GM23338 (cell line): ENCODE measurements at regions not wholly inside any gene's neighbourhood (a gene's known extent, or its start where the extent isn't known, plus 50 kb on each side); places are given as distances from the start of the nearest gene placed in this dataset.

Experiments
- ATAC-seq: fragments of 200-7000 bp; cut with Tn5 transposase; 3 replicates; pipeline ENCODE4 v1.9.1; 2020
- DNase-seq: peaks from one replicate; pipeline ENCODE4 v3.0.0-alpha.2; 2015; ENCODE audit warnings: low spot score
- H2AFZ ChIP-seq: fragments of 200-600 bp; sonication (generic); 2 replicates; pipeline ENCODE4 v1.8.0; 2016; ENCODE audit warnings: antibody characterized with exemption, mild to moderate bottlenecking, moderate library complexity
- H3F3A ChIP-seq: fragments of 200-600 bp; sonication (generic); replicated peaks from 2 replicates; pipeline ENCODE4 v1.8.0; 2017; ENCODE audit warnings: antibody characterized with exemption, mixed run types, low read depth
- H3K27ac ChIP-seq: fragments of 200-600 bp; sonication (generic); 2 replicates; pipeline ENCODE4 v1.6.1; 2016; ENCODE audit warnings: low read depth
- H3K27me3 ChIP-seq: fragments of 200-600 bp; sonication (generic); 2 replicates; pipeline ENCODE4 v1.8.0; 2016; ENCODE audit warnings: mild to moderate bottlenecking, mixed run types, moderate library complexity; ENCODE audit not compliant: insufficient read depth
- H3K36me3 ChIP-seq: fragments of 200-600 bp; sonication (generic); 2 replicates; pipeline ENCODE4 v1.8.0; 2016; ENCODE audit warnings: mild to moderate bottlenecking; ENCODE audit not compliant: insufficient read depth
- H3K4me1 ChIP-seq: fragments of 200-600 bp; sonication (generic); 2 replicates; pipeline ENCODE4 v1.8.0; 2016; ENCODE audit warnings: mild to moderate bottlenecking, moderate library complexity; ENCODE audit not compliant: insufficient read depth
- H3K4me2 ChIP-seq: fragments of 200-600 bp; sonication (generic); 2 replicates; pipeline ENCODE4 v1.7.1; 2017; ENCODE audit warnings: mixed run types
- H3K4me3 ChIP-seq: fragments of 200-600 bp; sonication (generic); 2 replicates; pipeline ENCODE4 v1.6.1; 2016; ENCODE audit warnings: mixed run types
- H3K79me2 ChIP-seq: fragments of 200-600 bp; sonication (generic); replicated peaks from 2 replicates; pipeline ENCODE4 v1.8.0; 2017; ENCODE audit warnings: mild to moderate bottlenecking; ENCODE audit not compliant: insufficient read depth
- H3K9me2 ChIP-seq: fragments of 200-600 bp; sonication (generic); 2 replicates; pipeline ENCODE4 v1.8.0; 2017; ENCODE audit not compliant: insufficient read depth
- H4K20me1 ChIP-seq: fragments of 200-600 bp; sonication (generic); replicated peaks from 2 replicates; pipeline ENCODE4 v1.8.0; 2017; ENCODE audit warnings: mild to moderate bottlenecking; ENCODE audit not compliant: insufficient read depth
- H3K27ac Mint-ChIP-seq: 2 replicates; pipeline ENCODE4 v1.8.0; 2020; ENCODE audit warnings: inconsistent platforms, mild to moderate bottlenecking, moderate library complexity, mixed read lengths
- H3K27me3 Mint-ChIP-seq: 3 replicates; pipeline ENCODE4 v1.8.0; 2022; ENCODE audit warnings: low read depth, mild to moderate bottlenecking, moderate library complexity, mixed read lengths, inconsistent platforms; ENCODE audit not compliant: insufficient read depth, poor library complexity
- H3K36me3 Mint-ChIP-seq: 3 replicates; pipeline ENCODE4 v1.8.0; 2021; ENCODE audit warnings: low read depth, mild to moderate bottlenecking, inconsistent platforms, moderate library complexity, mixed read lengths
- H3K4me1 Mint-ChIP-seq: 3 replicates; pipeline ENCODE4 v1.8.0; 2020; ENCODE audit warnings: mild to moderate bottlenecking, inconsistent platforms, mixed read lengths
- H3K4me3 Mint-ChIP-seq: 3 replicates; pipeline ENCODE4 v1.8.0; 2021; ENCODE audit warnings: moderate library complexity, mild to moderate bottlenecking, inconsistent platforms, mixed read lengths
- H3K9me3 Mint-ChIP-seq: 3 replicates; pipeline ENCODE4 v1.8.0; 2020; ENCODE audit warnings: moderate library complexity, mild to moderate bottlenecking, inconsistent platforms, mixed read lengths
- CREB1 ChIP-seq: fragments of 250-450 bp; sonication (Bioruptor Pico); IDR thresholded peaks from 2 replicates; pipeline ENCODE4 v1.5.0; 2020; ENCODE audit warnings: low read depth, mild to moderate bottlenecking, moderate library complexity
- EZH2phosphoT487 ChIP-seq: fragments of 200-600 bp; sonication (generic); IDR thresholded peaks from one replicate; pipeline ENCODE4 v1.8.1; 2018; ENCODE audit warnings: antibody characterized with exemption; ENCODE audit not compliant: unreplicated experiment
- JUNB ChIP-seq: IDR thresholded peaks from one replicate; pipeline ENCODE4 v1.6.1; 2016; ENCODE audit warnings: antibody characterized with exemption; ENCODE audit not compliant: unreplicated experiment
- NANOG ChIP-seq: IDR thresholded peaks from 2 replicates; pipeline ENCODE4 v1.6.1; 2016; ENCODE audit warnings: antibody characterized with exemption, borderline replicate concordance
- POLR2AphosphoS5 ChIP-seq: IDR thresholded peaks from 2 replicates; pipeline ENCODE4 v1.6.1; 2016; ENCODE audit warnings: antibody characterized with exemption, low read depth
- REST ChIP-seq: IDR thresholded peaks from one replicate; pipeline ENCODE4 v1.6.1; 2018; ENCODE audit warnings: antibody characterized with exemption; ENCODE audit not compliant: unreplicated experiment
- STAT1 ChIP-seq: IDR thresholded peaks from one replicate; pipeline ENCODE4 v1.6.1; 2016; ENCODE audit warnings: antibody characterized with exemption; ENCODE audit not compliant: unreplicated experiment
- ZNF114 ChIP-seq: fragments of 250-450 bp; sonication (Bioruptor Pico); IDR thresholded peaks from 2 replicates; pipeline ENCODE4 v1.5.0; 2020; ENCODE audit warnings: mild to moderate bottlenecking, moderate library complexity
- ZNF331 ChIP-seq: fragments of 250-450 bp; sonication (Bioruptor Pico); IDR thresholded peaks from 2 replicates; pipeline ENCODE4 v1.5.0; 2020; ENCODE audit warnings: low read depth, mild to moderate bottlenecking, moderate library complexity
- ZNF462 ChIP-seq: fragments of 250-450 bp; sonication (Bioruptor Pico); IDR thresholded peaks from 2 replicates; pipeline ENCODE4 v1.5.0; 2020; ENCODE audit warnings: mild to moderate bottlenecking, moderate library complexity
- TF ChIP-seq, protein P1 (sequence below): IDR thresholded peaks from 2 replicates; pipeline ENCODE4 v1.6.1; 2016; ENCODE audit warnings: antibody characterized with exemption
- TF ChIP-seq, protein P2 (sequence below), 2 experiments: fragments of 200-600 bp in 1 of 2; sonication (generic) in 1 of 2; conservative IDR thresholded peaks; 2 replicates each; pipeline versions ENCODE4 v1.5.1 to v1.6.1; 2016 to 2017; ENCODE audit warnings: antibody characterized with exemption in 2 of 2, low read depth in 2 of 2, mild to moderate bottlenecking in 2 of 2, moderate library complexity in 1 of 2

- ATAC-seq (no peak), DNase-seq (no peak)
- H3K27ac ChIP-seq = no peak overlapping the region
- TF ChIP-seq EZH2phosphoT487 = no peak
- TF ChIP-seq JUNB = no peak
- TF ChIP-seq REST = no peak
- no peak for TF ChIP-seq ZNF462
- no peak for TF ChIP-seq POLR2AphosphoS5
- no peak for TF ChIP-seq ZNF114 (CRISPR knock-in tag)
- no peak for TF ChIP-seq ZNF331
- no peak for TF ChIP-seq CREB1 (CRISPR knock-in tag)
- TF ChIP-seq, protein P1, sequence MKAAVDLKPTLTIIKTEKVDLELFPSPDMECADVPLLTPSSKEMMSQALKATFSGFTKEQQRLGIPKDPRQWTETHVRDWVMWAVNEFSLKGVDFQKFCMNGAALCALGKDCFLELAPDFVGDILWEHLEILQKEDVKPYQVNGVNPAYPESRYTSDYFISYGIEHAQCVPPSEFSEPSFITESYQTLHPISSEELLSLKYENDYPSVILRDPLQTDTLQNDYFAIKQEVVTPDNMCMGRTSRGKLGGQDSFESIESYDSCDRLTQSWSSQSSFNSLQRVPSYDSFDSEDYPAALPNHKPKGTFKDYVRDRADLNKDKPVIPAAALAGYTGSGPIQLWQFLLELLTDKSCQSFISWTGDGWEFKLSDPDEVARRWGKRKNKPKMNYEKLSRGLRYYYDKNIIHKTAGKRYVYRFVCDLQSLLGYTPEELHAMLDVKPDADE = no peak
- TF ChIP-seq, protein P2, sequence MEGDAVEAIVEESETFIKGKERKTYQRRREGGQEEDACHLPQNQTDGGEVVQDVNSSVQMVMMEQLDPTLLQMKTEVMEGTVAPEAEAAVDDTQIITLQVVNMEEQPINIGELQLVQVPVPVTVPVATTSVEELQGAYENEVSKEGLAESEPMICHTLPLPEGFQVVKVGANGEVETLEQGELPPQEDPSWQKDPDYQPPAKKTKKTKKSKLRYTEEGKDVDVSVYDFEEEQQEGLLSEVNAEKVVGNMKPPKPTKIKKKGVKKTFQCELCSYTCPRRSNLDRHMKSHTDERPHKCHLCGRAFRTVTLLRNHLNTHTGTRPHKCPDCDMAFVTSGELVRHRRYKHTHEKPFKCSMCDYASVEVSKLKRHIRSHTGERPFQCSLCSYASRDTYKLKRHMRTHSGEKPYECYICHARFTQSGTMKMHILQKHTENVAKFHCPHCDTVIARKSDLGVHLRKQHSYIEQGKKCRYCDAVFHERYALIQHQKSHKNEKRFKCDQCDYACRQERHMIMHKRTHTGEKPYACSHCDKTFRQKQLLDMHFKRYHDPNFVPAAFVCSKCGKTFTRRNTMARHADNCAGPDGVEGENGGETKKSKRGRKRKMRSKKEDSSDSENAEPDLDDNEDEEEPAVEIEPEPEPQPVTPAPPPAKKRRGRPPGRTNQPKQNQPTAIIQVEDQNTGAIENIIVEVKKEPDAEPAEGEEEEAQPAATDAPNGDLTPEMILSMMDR (conservative IDR thresholded peaks at IDR 0.05; ENCODE audit: low read depth in 2 of 2) = no peak
- no peak for TF ChIP-seq NANOG
- no peak for TF ChIP-seq STAT1
- no peak overlapping the region for H3K4me2 ChIP-seq
- Mint-ChIP-seq H3K27ac (no peak overlapping the region), H3K4me3 (no peak overlapping the region), H3K4me1 (no peaks in the 10 kb centered on the region), H3K27me3 (peaks cover 2% of the 10 kb centered on the region), H3K36me3 (peaks cover 50% of the 10 kb centered on the region), H3K9me3 (peaks cover 45% of the 10 kb centered on the region)
- H3K9me2 ChIP-seq = peaks cover 7% of the 10 kb centered on the region
- no peaks in the 10 kb centered on the region for H3K27me3 ChIP-seq
- no peaks in the 10 kb centered on the region for H3F3A ChIP-seq
- no peaks in the 10 kb centered on the region for H3K4me1 ChIP-seq
- H4K20me1 ChIP-seq = no peaks in the 10 kb centered on the region
- H2AFZ ChIP-seq = no peak overlapping the region
- H3K79me2 ChIP-seq = no peaks in the 10 kb centered on the region
- H3K36me3 ChIP-seq = peaks cover 14% of the 10 kb centered on the region; the same call in 1 of the 2 replicates
- H3K4me3 ChIP-seq = no peak overlapping the region
These were observed 145.4 kb downstream of the AEBP2 start for GRCh38 chr12:19584732-19585131.
